ENCODE measurements at regions not wholly inside any gene's neighbourhood (a gene's known extent, or its start where the extent isn't known, plus 50 kb on each side); places are given as distances from the start of the nearest gene placed in this dataset.
"Not testable (repeated sequence)": the region's sequence is repeated elsewhere in the genome, so short reads cannot be mapped to it uniquely, and the experiment has no call there.

DNA sequence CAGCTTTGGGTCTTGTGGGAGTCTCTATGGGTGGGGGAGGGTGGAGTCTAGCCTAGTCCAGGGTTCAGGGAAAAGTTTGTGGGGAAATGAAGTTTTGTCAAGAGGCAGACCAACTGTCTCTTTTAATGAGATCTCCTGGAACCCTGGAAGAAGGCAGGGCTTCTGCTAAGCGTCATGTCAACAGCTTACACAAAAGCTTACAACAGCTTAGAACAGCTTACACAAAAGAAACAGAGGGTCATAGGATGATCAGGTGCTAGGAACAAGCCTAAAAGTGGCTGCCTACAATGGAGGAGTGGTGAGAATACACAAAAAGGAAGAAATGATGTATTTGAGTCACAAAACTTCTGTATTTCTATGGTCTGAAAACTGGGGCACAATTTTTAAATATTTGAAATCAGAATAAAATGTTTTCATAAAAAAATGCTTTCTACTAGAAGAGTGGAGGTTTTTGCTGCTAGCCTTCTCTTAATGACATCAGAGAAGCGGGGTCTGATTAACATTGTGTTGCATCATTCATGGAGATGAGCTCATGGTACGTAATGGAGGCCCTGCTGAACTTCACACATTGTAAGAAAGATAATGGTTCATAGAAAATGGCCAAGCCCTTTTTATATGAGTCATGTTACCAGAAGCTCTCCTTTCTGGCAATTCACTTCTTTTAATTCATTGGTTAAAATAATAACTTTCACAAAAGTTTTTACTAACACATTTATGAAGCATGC lies 351.0 kb downstream of the PIK3C3 start:
- no peaks in the 10 kb centered on the region for H3K9me3 ChIP-seq (ENCODE audit: control insufficient read depth in 1 of 2, low read length in 2 of 2)
- no peak overlapping the region for H3K4me3 ChIP-seq (ENCODE audit: low read depth in 1 of 2, low read length in 2 of 2)
- H3K27me3 ChIP-seq (ENCODE audit: control insufficient read depth in 1 of 2, insufficient read depth in 2 of 2, low read length in 2 of 2): no peaks in the 10 kb centered on the region
- H3K36me3 ChIP-seq (ENCODE audit: control insufficient read depth in 1 of 2, insufficient read depth in 2 of 2, low read length in 2 of 2): no peaks in the 10 kb centered on the region
- no peak overlapping the region for H3K9ac ChIP-seq (ENCODE audit: low read depth in 1 of 2, low read length in 2 of 2)
- no peak overlapping the region for H3K27ac ChIP-seq (ENCODE audit: low read depth, low read length)
- H3K4me1 ChIP-seq (ENCODE audit: control insufficient read depth in 1 of 2, insufficient read depth in 2 of 2, low read length in 2 of 2): no peaks in the 10 kb centered on the region

DNA sequence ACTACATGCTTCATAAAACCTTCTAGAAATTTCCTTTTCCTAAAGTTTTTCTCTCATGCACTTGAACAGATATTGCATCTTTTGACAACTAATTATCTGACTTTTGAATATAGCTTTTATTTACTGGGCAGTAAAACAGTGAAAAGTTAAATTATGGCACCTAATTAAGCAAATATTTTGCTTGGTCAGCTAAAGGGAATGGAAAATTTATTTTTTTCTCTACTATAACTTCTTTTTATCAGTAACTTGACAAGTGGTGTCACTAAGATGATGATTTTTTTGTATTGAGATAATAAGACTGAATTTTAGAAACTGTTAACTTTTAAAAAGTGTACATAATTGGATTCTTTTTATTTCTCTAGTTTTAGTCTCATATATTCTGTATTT lies 351.6 kb downstream of the PIK3C3 start:
- no peaks in the 10 kb centered on the region for H3K27me3 ChIP-seq (ENCODE audit: control insufficient read depth in 1 of 2, insufficient read depth in 2 of 2, low read length in 2 of 2)
- no peak overlapping the region for H3K4me3 ChIP-seq (ENCODE audit: low read depth in 1 of 2, low read length in 2 of 2)
- H3K9me3 ChIP-seq (ENCODE audit: control insufficient read depth in 1 of 2, low read length in 2 of 2): no peaks in the 10 kb centered on the region
- no peak overlapping the region for H3K9ac ChIP-seq (ENCODE audit: low read depth in 1 of 2, low read length in 2 of 2)
- no peaks in the 10 kb centered on the region for H3K36me3 ChIP-seq (ENCODE audit: control insufficient read depth in 1 of 2, insufficient read depth in 2 of 2, low read length in 2 of 2)
- no peak overlapping the region for H3K27ac ChIP-seq (ENCODE audit: low read depth, low read length)
- H3K4me1 ChIP-seq (ENCODE audit: control insufficient read depth in 1 of 2, insufficient read depth in 2 of 2, low read length in 2 of 2): no peaks in the 10 kb centered on the region

DNA sequence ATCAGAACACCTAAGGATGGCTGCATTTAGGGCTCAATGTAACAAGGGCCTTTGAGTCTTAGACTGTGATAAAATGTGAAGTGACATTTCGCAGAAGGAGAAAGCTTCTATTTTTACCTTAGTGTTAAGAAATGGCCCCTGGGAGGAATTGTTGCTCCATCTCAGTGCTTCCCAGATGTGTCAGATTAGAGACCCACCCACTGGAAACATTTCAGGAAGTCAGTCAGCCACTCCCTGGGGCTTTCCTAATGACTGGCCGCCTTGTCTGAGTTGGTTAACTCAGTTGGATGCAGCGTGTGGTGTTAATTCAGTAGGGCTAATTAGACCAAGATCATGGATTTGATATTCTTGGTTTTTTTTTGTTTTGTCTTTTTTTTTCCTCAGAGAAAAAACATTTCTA lies 355.9 kb downstream of the PIK3C3 start:
- Histone ChIP-seq H3K4me3 (ENCODE audit: low read depth in 1 of 2, low read length in 2 of 2) (no peak overlapping the region), H3K4me1 (ENCODE audit: control insufficient read depth in 1 of 2, insufficient read depth in 2 of 2, low read length in 2 of 2) (no peaks in the 10 kb centered on the region), H3K36me3 (ENCODE audit: control insufficient read depth in 1 of 2, insufficient read depth in 2 of 2, low read length in 2 of 2) (no peaks in the 10 kb centered on the region), H3K9ac (ENCODE audit: low read depth in 1 of 2, low read length in 2 of 2) (no peak overlapping the region), H3K27ac (ENCODE audit: low read depth, low read length) (no peak overlapping the region), H3K27me3 (ENCODE audit: control insufficient read depth in 1 of 2, insufficient read depth in 2 of 2, low read length in 2 of 2) (peaks cover 0 to 3% of the 10 kb centered on the region in 2 donors), H3K9me3 (ENCODE audit: control insufficient read depth in 1 of 2, low read length in 2 of 2) (no peaks in the 10 kb centered on the region)

- H3K27ac ChIP-seq (ENCODE audit: low read depth, low read length): no peak overlapping the region
- no peak overlapping the region for H3K9ac ChIP-seq (ENCODE audit: low read depth in 1 of 2, low read length in 2 of 2)
- H3K4me1 ChIP-seq (ENCODE audit: control insufficient read depth in 1 of 2, insufficient read depth in 2 of 2, low read length in 2 of 2): no peaks in the 10 kb centered on the region
- no peaks in the 10 kb centered on the region for H3K36me3 ChIP-seq (ENCODE audit: control insufficient read depth in 1 of 2, insufficient read depth in 2 of 2, low read length in 2 of 2)
- H3K9me3 ChIP-seq (ENCODE audit: control insufficient read depth in 1 of 2, low read length in 2 of 2): no peaks in the 10 kb centered on the region
- no peaks in the 10 kb centered on the region for H3K27me3 ChIP-seq (ENCODE audit: control insufficient read depth in 1 of 2, insufficient read depth in 2 of 2, low read length in 2 of 2)
- H3K4me3 ChIP-seq (ENCODE audit: low read depth in 1 of 2, low read length in 2 of 2): no peak overlapping the region
These were observed 371.7 kb downstream of the PIK3C3 start for GRCh38 chr18:42326752-42327151.

- no peak overlapping the region for H3K4me3 ChIP-seq (ENCODE audit: low read depth in 1 of 2, low read length in 2 of 2)
- H3K4me1 ChIP-seq (ENCODE audit: control insufficient read depth in 1 of 2, insufficient read depth in 2 of 2, low read length in 2 of 2): no peaks in the 10 kb centered on the region
- no peak overlapping the region for H3K27ac ChIP-seq (ENCODE audit: low read depth, low read length)
- H3K9ac ChIP-seq (ENCODE audit: low read depth in 1 of 2, low read length in 2 of 2): no peak overlapping the region
- no peaks in the 10 kb centered on the region for H3K36me3 ChIP-seq (ENCODE audit: control insufficient read depth in 1 of 2, insufficient read depth in 2 of 2, low read length in 2 of 2)
- H3K27me3 ChIP-seq (ENCODE audit: control insufficient read depth in 1 of 2, insufficient read depth in 2 of 2, low read length in 2 of 2): no peaks in the 10 kb centered on the region
- H3K9me3 ChIP-seq (ENCODE audit: control insufficient read depth in 1 of 2, low read length in 2 of 2): no peaks in the 10 kb centered on the region
These were observed 373.9 kb downstream of the PIK3C3 start for GRCh38 chr18:42328931-42329330.

DNA sequence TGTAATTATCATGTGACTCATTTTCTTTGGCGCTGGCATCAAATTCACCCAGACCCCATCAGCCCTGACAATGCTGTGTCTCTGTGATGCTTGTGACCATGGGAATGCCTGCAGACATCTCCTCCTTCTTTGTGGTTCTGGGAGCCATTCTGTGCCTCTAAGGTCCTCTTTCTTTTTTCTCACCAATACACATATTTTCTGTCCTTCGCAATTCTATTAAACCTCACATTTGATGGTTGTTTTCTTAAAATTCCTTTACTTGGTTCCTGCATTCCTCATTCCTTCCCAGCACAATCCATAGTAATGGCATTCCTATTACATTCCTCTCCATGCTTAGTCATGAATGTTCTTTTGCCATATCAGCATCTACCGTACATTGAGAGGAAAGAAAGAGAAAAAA lies 375.3 kb downstream of the PIK3C3 start:
- Histone ChIP-seq H3K36me3 (ENCODE audit: control insufficient read depth in 1 of 2, insufficient read depth in 2 of 2, low read length in 2 of 2) (no peaks in the 10 kb centered on the region), H3K9me3 (ENCODE audit: control insufficient read depth in 1 of 2, low read length in 2 of 2) (no peaks in the 10 kb centered on the region), H3K4me1 (ENCODE audit: control insufficient read depth in 1 of 2, insufficient read depth in 2 of 2, low read length in 2 of 2) (no peaks in the 10 kb centered on the region), H3K27ac (ENCODE audit: low read depth, low read length) (no peak overlapping the region), H3K9ac (ENCODE audit: low read depth in 1 of 2, low read length in 2 of 2) (no peak overlapping the region), H3K27me3 (ENCODE audit: control insufficient read depth in 1 of 2, insufficient read depth in 2 of 2, low read length in 2 of 2) (no peaks in the 10 kb centered on the region), H3K4me3 (ENCODE audit: low read depth in 1 of 2, low read length in 2 of 2) (no peak overlapping the region)

DNA sequence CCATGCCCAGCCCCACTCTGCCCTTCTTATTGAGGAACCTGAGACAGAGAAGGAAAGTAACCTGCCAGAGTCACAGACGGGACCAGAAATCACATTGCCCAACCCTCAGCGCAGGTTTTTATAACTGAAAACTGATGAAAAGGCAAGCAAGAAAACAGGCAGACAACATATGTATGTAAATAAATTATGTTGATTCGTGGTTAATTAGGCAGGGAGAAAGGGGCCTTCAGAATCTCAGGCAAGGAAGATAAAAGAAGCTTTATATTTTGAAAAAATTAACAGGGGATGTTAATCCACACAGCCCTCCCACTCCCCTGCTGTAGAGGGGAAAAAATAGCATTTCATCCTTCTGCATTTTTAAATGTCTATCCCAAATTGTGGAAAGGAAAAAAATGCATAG lies 378.5 kb downstream of the PIK3C3 start:
- no peaks in the 10 kb centered on the region for H3K27me3 ChIP-seq (ENCODE audit: control insufficient read depth in 1 of 2, insufficient read depth in 2 of 2, low read length in 2 of 2)

GRCh38 chr18:42334931-42335330 lies 379.9 kb downstream of the PIK3C3 start:
- no peak overlapping the region for H3K27ac ChIP-seq (ENCODE audit: low read depth, low read length)
- H3K4me1 ChIP-seq (ENCODE audit: control insufficient read depth in 1 of 2, insufficient read depth in 2 of 2, low read length in 2 of 2): no peaks in the 10 kb centered on the region
- no peaks in the 10 kb centered on the region for H3K36me3 ChIP-seq (ENCODE audit: control insufficient read depth in 1 of 2, insufficient read depth in 2 of 2, low read length in 2 of 2)
- H3K27me3 ChIP-seq (ENCODE audit: control insufficient read depth in 1 of 2, insufficient read depth in 2 of 2, low read length in 2 of 2): no peaks in the 10 kb centered on the region
- no peaks in the 10 kb centered on the region for H3K9me3 ChIP-seq (ENCODE audit: control insufficient read depth in 1 of 2, low read length in 2 of 2)
- no peak overlapping the region for H3K9ac ChIP-seq (ENCODE audit: low read depth in 1 of 2, low read length in 2 of 2)
- no peak overlapping the region for H3K4me3 ChIP-seq (ENCODE audit: low read depth in 1 of 2, low read length in 2 of 2)

More for the DNA sequence above, 378.5 kb downstream of the PIK3C3 start:
- Histone ChIP-seq H3K4me3 (ENCODE audit: low read depth in 1 of 2, low read length in 2 of 2) (no peak overlapping the region), H3K9me3 (ENCODE audit: control insufficient read depth in 1 of 2, low read length in 2 of 2) (no peaks in the 10 kb centered on the region), H3K27ac (ENCODE audit: low read depth, low read length) (no peak overlapping the region), H3K4me1 (ENCODE audit: control insufficient read depth in 1 of 2, insufficient read depth in 2 of 2, low read length in 2 of 2) (no peaks in the 10 kb centered on the region), H3K9ac (ENCODE audit: low read depth in 1 of 2, low read length in 2 of 2) (no peak overlapping the region), H3K36me3 (ENCODE audit: control insufficient read depth in 1 of 2, insufficient read depth in 2 of 2, low read length in 2 of 2) (no peaks in the 10 kb centered on the region)

DNA sequence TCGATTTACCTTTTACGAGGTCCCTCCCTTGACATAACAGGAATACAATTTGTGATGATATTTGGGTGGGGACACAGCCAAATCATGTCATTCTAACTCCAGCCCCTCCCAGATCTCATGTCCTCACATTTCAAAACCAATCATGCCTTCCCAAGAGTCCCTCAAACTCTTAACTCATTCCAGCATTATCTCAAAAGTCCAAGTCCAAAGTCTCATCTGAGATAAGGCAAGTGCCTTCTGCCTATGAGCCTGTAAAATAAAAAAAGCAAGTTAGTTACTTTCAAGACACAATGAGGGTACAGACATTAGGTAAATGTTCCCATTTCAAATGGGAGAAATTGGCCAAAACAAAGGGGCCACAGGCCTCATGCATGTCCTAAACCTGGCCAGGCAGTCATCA lies 381.1 kb downstream of the PIK3C3 start:
- no peaks in the 10 kb centered on the region for H3K27me3 ChIP-seq (ENCODE audit: control insufficient read depth in 1 of 2, insufficient read depth in 2 of 2, low read length in 2 of 2)
- H3K4me1 ChIP-seq (ENCODE audit: control insufficient read depth in 1 of 2, insufficient read depth in 2 of 2, low read length in 2 of 2): no peaks in the 10 kb centered on the region
- no peak overlapping the region for H3K9ac ChIP-seq (ENCODE audit: low read depth in 1 of 2, low read length in 2 of 2)
- H3K36me3 ChIP-seq (ENCODE audit: control insufficient read depth in 1 of 2, insufficient read depth in 2 of 2, low read length in 2 of 2): no peaks in the 10 kb centered on the region
- H3K27ac ChIP-seq (ENCODE audit: low read depth, low read length): no peak overlapping the region
- no peaks in the 10 kb centered on the region for H3K9me3 ChIP-seq (ENCODE audit: control insufficient read depth in 1 of 2, low read length in 2 of 2)
- no peak overlapping the region for H3K4me3 ChIP-seq (ENCODE audit: low read depth in 1 of 2, low read length in 2 of 2)

- H3K9ac ChIP-seq (ENCODE audit: low read depth in 1 of 2, low read length in 2 of 2); H3K4me3 ChIP-seq (ENCODE audit: low read depth in 1 of 2, low read length in 2 of 2); H3K27me3 ChIP-seq (ENCODE audit: control insufficient read depth in 1 of 2, insufficient read depth in 2 of 2, low read length in 2 of 2); H3K4me1 ChIP-seq (ENCODE audit: control insufficient read depth in 1 of 2, insufficient read depth in 2 of 2, low read length in 2 of 2); H3K36me3 ChIP-seq (ENCODE audit: control insufficient read depth in 1 of 2, insufficient read depth in 2 of 2, low read length in 2 of 2); H3K27ac ChIP-seq (ENCODE audit: low read depth, low read length); H3K9me3 ChIP-seq (ENCODE audit: control insufficient read depth in 1 of 2, low read length in 2 of 2): not testable (repeated sequence)
These were observed 382.3 kb downstream of the PIK3C3 start for GRCh38 chr18:42337337-42337736.

GRCh38 chr18:42338683-42339082 lies 383.6 kb downstream of the PIK3C3 start:
- H3K27me3 ChIP-seq (ENCODE audit: control insufficient read depth in 1 of 2, insufficient read depth in 2 of 2, low read length in 2 of 2): no peaks in the 10 kb centered on the region
- no peak overlapping the region for H3K9ac ChIP-seq (ENCODE audit: low read depth in 1 of 2, low read length in 2 of 2)
- H3K27ac ChIP-seq (ENCODE audit: low read depth, low read length): no peak overlapping the region

More at GRCh38 chr18:42338683-42339082, 383.6 kb downstream of the PIK3C3 start:
- Histone ChIP-seq H3K36me3 (ENCODE audit: control insufficient read depth in 1 of 2, insufficient read depth in 2 of 2, low read length in 2 of 2) (no peaks in the 10 kb centered on the region), H3K4me3 (ENCODE audit: low read depth in 1 of 2, low read length in 2 of 2) (no peak overlapping the region), H3K4me1 (ENCODE audit: control insufficient read depth in 1 of 2, insufficient read depth in 2 of 2, low read length in 2 of 2) (no peaks in the 10 kb centered on the region), H3K9me3 (ENCODE audit: control insufficient read depth in 1 of 2, low read length in 2 of 2) (no peaks in the 10 kb centered on the region)
